ENCODE measurements at regions not wholly inside any gene's neighbourhood (a gene's known extent, or its start where the extent isn't known, plus 50 kb on each side); places are given as distances from the start of the nearest gene placed in this dataset.

- H3K4me3 ChIP-seq (ENCODE audit: low read depth, low read length): no peak overlapping the region
- TF ChIP-seq CTCF (IDR thresholded peaks at IDR 0.05; ENCODE audit: insufficient read depth, low read length, severe bottlenecking): no peak
- H3K36me3 ChIP-seq (ENCODE audit: control insufficient read depth, insufficient read depth, low read length): no peaks in the 10 kb centered on the region
- DNase-seq (ENCODE audit: low read depth): no peak
- H3K27me3 ChIP-seq (ENCODE audit: control insufficient read depth, insufficient read depth, low read length): no peaks in the 10 kb centered on the region
- no peak for FAIRE-seq
These were observed 1146.3 kb downstream of the MAT2B start for GRCh38 chr5:164651546-164652275.

GRCh38 chr5:164652276-164652660, 1146.8 kb downstream of the MAT2B start:
- Histone ChIP-seq H3K4me3 (ENCODE audit: low read depth, low read length) (no peak overlapping the region), H3K27me3 (ENCODE audit: control insufficient read depth, insufficient read depth, low read length) (no peaks in the 10 kb centered on the region), H3K36me3 (ENCODE audit: control insufficient read depth, insufficient read depth, low read length) (no peaks in the 10 kb centered on the region)
- FAIRE-seq (no peak), DNase-seq (ENCODE audit: low read depth) (no peak)
- no peak for TF ChIP-seq CTCF (IDR thresholded peaks at IDR 0.05; ENCODE audit: insufficient read depth, low read length, severe bottlenecking)

GRCh38 chr5:164663198-164663989, 1158.0 kb downstream of the MAT2B start:
- Histone ChIP-seq H3K4me3 (ENCODE audit: low read depth, low read length) (no peak overlapping the region), H3K27me3 (ENCODE audit: control insufficient read depth, insufficient read depth, low read length) (no peaks in the 10 kb centered on the region), H3K36me3 (ENCODE audit: control insufficient read depth, insufficient read depth, low read length) (no peaks in the 10 kb centered on the region)
- TF ChIP-seq CTCF (IDR thresholded peaks at IDR 0.05; ENCODE audit: insufficient read depth, low read length, severe bottlenecking): no peak
- FAIRE-seq (no peak), DNase-seq (ENCODE audit: low read depth) (peak; percentile 11)

- Histone ChIP-seq H3K4me3 (ENCODE audit: low read depth, low read length) (no peak overlapping the region), H3K27me3 (ENCODE audit: control insufficient read depth, insufficient read depth, low read length) (no peaks in the 10 kb centered on the region), H3K36me3 (ENCODE audit: control insufficient read depth, insufficient read depth, low read length) (no peaks in the 10 kb centered on the region)
- FAIRE-seq (no peak), DNase-seq (ENCODE audit: low read depth) (no peak)
- no peak for TF ChIP-seq CTCF (IDR thresholded peaks at IDR 0.05; ENCODE audit: insufficient read depth, low read length, severe bottlenecking)
These were observed 1166.2 kb downstream of the MAT2B start for GRCh38 chr5:164671640-164672039.

- TF ChIP-seq CTCF (IDR thresholded peaks at IDR 0.05; ENCODE audit: insufficient read depth, low read length, severe bottlenecking): no peak
- Histone ChIP-seq H3K36me3 (ENCODE audit: control insufficient read depth, insufficient read depth, low read length) (no peaks in the 10 kb centered on the region), H3K27me3 (ENCODE audit: control insufficient read depth, insufficient read depth, low read length) (no peaks in the 10 kb centered on the region), H3K4me3 (ENCODE audit: low read depth, low read length) (no peak overlapping the region)
- DNase-seq (ENCODE audit: low read depth) (no peak), FAIRE-seq (no peak)
These were observed 1166.8 kb downstream of the MAT2B start for GRCh38 chr5:164672205-164672604.

Data from bronchial epithelial cell (primary cell).